HuH-7 (cell line): ENCODE measurements at regions not wholly inside any gene's neighbourhood (a gene's known extent, or its start where the extent isn't known, plus 50 kb on each side); places are given as distances from the start of the nearest gene placed in this dataset.
A peak's percentile ranks its signal among the peaks of the same experiment; 100 is the strongest.
"Not testable (repeated sequence)": the region's sequence is repeated elsewhere in the genome, so short reads cannot be mapped to it uniquely, and the experiment has no call there.

Experiments
- DNase-seq: peaks from one replicate; pipeline ENCODE4 v3.0.0; 2011; ENCODE audit warnings: low spot score

DNA sequence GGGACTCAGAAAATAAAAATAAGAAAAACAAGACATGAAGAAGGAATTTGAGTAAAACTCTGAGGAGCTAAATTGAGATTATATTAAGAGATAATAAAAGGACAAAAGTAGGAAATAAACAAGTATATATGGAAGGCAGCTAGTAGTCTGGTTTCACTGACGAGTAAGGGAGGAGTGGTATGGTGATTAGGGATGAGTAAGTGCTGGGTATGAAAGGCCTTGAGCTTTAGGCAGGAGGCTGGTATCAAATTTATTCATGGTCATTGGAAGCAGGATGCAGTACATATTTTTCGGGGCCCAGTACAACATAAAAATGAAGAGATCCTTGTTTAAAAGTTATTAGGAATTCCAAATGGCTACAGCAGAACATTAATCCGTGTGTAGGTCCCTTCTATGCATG, 789.7 kb upstream of the PRMT6 start:
- DNase-seq: no peak

DNA sequence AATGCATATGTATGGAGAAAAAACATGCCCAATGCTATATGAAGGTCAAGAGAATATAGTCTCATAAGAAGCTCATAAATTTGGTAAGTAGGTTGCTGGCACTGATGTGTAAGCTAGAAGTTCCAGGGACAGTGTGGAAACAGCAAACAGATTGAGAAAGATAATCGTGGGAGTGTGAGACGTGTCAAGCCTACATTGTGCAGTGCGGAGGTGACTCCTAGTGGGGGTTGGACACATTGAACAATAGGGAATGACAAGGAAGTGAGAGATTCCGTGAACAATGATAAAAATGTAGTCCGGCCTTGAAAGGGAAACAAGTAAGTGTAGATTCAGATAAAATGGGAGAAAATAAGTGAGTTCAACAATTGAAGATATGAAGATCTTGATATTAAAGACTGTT, 788.4 kb upstream of the PRMT6 start:
- DNase-seq: no peak

DNA sequence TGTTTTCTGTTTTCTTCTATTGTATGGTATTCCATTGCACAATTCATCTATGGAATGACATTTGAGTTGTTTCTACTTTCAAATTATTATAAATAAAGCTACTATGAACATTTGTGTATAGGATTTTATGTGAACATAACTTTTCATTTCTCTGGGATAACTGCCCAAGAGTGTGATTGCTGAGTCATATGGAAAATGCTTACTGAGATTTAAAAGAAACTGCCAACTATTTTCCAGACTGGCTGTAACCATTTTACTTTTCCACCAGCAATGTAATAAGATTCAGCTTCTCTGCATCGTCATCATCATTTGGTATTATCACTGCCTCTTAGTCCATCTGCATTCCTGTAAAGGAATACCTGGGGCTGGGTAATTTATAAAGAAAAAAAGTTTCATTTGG, 779.6 kb upstream of the PRMT6 start:
- no peak for DNase-seq

DNA sequence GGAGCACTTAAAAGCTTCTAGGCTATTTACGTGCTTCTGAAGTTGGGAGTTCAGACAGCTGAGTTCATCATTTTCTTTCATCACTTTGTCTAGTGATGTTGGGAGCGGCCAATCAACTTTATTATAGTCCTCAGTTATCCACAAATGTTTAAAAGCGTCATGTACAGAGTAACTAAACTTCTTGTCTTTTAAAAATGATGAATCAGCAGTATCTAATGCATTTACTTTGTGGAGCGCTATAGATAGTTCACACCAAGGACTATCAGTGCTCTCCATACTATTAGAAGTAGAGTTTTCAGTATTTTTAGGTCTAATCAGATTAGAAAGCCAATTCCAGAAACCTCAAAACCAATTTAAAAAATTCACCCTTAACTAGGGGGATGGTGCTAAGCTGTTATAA, 778.7 kb upstream of the PRMT6 start:
- no peak for DNase-seq

DNA sequence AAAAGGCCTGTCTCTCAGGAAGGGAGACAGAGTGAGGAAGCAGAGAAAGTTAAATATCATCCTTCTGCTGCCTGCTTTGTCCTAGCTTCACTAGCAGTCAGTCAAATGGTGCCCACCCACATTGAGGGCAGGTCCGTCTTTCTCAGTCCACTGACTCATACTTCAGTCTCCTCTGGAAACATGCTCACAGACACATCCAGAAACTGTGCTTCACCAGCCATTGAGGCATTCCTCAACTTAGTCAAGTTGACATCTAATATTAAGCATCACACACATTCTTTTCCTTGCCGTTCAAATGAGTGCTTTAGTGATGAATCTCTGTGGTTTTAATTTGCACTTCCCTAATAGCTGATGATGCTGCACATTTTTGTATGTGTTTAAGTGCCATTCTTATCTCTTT, 777.8 kb upstream of the PRMT6 start:
- DNase-seq: no peak

DNA sequence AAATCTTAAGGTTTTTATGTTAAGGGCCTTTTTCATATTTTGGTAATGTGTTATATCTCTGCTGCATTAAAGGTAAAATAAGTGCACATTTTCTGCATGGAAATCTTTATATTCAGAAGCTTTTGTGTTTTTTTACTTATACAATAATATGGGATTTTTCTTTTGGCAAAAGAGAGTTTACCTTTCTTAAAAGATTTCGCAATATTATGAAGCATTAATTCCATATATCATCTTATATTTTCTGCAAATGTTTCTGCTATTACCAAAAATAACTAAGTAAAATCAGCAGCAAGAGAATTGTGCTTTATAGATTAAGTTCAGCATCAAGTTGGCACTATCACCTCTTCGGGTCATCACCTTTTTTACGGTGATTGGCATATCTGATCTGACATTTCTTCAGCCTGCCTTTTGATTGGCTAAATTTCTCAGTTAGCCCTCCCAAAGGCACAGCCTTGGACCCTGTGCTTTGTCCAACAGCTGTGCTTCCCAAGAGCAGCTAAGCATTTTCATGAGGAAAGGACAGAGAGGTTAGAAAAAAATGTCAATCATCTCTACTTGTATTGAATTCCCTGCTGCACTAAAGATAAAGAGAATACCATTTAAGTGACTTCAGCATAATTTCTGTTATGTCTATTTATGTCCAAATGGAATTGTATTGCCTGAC, 767.1 kb upstream of the PRMT6 start:
- no peak for DNase-seq

DNA sequence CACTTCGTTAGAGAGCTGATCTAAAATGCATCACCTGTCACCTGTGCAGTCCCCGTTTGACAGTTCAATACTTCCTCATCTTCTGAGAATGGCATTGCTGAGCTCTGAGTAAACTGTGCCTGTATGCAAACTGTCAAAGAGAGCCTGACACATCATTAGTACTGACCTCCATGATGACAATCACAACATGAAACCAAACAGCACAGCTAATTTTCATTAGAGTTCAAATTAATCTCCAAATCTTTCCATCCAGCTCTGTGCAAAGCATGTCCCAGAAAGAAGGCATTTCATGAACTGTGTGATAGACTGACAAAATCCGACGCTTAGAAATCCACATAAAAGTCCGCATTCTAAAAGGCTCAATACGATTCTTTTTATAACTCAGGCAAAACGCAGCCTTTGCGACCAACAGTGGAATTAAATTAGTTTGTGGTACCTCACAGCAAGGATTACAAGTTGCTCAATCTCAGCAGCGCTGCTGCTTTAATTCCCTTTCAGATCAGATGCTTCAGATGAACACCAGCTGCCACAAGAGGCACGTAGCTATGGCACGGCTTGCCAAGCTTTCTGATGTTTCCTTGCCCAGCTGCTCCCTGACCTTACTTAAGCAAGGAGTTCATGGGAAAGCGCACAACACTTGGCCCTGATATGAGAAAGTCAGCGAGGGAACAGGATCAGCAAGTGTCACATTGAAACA, 765.5 kb upstream of the PRMT6 start:
- DNase-seq: no peak

DNA sequence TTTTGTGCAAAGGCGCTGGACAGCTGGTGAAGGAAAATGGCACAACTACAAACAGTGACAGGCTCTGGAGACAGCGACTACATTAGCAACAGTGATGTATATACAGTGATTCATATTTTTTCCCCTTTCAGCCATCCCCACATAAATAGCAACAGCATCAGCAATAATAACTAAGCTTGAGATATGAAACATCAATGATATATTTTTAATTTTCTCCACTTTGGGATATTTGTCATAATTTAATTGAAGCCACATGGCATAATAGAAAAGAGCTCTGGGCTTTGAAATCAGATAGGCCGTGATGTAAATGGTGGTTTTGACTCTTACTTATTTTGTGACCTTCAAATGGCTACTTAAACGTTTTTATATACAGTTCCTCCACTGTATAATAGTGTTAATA, 764.3 kb upstream of the PRMT6 start:
- DNase-seq: no peak

DNA sequence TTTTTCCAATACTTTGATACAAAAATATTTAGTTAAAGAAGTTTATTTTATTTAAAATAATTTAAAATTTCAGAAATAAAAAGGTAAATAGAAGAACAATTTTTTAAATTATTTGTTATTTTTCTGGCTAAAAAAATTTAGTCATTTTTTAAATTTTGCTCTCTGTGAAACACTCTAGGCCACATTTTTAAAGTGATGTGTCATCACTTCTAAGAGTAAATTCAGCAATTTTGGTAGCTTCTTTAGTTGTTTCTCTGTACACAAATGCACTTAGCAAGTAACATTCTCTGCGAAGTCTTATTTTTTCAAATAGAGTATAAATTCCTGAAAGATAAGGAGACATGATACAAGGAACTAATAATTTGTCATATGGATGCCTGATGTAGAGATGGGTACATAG, 760.0 kb upstream of the PRMT6 start:
- DNase-seq: no peak

DNA sequence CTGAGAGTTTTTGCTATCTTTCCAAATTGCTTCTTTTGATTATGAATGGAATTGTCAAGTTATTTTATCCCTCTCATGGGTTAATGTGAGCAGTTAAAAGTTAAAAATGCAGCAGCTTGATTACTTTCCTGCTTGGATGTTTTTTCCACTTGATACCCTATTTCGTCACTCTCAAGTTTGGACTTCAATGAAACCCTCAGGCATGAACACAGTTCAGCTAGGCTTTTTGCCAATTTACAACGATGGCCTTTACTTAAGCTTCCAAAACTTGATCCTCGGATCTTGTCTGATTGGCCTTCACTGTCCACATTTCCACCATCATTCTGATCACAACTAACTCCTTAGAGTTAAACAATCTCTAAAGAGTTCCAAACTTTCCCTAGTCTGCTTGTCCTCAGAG, 752.4 kb upstream of the PRMT6 start:
- no peak for DNase-seq

DNA sequence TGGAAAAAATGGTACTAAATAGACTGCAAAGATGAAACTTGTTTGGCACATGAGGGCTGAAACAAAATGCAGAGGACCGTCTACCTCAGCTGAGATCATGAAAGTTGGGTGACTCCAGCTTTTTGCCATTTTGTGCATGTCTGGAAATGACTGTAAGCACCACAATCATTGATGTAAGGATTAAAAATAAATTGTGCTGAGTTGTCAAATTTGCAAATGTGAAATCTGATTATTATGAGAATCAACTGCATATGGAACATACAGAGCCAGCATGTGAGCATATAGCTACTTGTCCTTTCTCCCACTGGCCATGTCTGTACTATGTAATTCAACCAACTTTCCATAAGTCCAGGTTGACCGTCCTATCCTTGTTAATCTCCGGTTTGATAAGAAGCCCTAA, 736.9 kb upstream of the PRMT6 start:
- no peak for DNase-seq

DNA sequence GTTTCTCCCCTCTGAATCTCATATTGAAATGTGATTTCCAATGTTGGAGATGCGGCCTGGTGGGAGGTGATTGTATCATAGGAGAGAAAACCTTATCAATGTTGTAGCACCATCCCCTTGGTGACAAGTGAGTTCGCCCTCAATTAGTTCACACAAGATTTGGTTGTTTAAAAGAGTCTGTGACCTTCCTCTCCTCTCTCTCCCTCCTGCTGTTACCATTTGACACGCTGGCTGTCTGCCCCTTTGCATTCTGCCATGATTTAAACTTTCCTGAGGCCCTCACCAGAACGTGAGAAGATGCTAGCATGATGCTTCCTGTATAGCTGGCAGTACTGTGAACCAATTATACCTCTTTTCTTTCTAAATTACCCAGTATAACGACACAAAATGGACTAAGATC, 730.9 kb upstream of the PRMT6 start:
- DNase-seq: no peak

DNA sequence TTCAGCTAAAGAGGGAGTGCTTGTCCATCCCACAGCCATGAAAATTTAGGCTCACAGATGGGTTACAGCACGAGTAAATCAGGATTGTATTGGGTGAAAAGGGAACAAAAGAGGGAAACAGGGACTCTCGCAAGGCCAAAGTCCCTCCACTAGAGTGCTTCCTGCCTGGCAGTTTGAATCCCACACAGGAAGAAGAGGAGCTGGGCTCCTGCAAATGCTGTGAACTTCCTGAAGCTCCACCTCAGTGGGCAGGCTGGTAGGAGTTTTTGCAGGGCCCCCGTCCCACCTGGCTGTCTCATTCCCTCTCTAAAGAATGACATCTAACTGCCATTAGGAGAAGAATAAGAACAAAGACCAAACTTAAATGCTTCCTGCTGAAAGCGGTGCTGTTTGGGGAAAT, 712.0 kb upstream of the PRMT6 start:
- DNase-seq: no peak

DNA sequence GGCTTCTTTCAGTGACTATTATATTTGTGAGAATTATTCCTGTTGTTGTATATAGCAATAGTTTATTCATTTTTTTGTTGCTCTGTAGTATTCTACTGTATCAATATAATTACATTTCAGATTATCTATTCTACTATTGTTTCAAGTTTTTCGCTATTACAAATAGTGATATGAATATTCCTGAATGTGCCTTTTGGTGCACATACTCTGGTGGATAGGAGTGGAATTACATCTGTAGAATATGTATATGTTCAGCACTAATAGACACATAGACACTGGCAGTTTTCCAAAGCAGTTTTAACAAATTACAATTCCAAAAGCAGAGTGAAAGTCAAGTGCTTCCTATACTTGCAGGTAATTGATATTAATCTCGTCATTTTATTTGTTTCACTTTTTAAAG, 696.2 kb upstream of the PRMT6 start:
- peak; percentile 0 for DNase-seq

DNA sequence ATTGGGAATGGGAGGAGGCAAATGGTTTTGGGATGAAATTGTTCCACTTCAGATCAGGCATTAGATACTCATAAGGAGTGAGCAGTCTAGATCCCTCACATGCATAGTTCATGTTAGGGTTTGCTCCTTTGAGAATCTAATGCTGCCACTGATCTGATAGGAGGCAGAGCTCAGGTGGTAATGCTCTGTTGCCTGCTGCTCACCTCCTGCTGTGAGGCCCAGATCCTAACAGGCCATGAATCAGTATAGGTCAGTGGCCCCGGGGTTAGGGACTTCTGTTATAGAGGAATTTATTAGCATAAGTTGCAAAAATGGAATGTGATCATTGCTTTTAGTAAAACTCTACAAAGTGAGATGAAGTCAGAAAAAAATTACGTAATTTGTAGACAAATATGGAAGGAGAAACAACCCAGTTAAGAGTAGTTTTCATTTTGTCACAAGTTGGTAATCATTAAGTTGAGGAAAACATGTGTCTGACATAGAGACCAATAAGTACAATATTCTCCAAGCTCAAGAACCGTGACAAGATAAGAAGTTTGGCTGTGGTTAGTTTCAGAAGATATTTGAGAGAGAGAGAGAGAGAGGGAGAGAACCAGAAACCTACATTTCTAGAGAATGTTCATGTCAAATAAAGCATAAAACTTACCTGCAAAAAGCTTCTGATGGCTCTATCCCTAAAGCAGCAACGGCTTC, 689.7 kb upstream of the PRMT6 start:
- no peak for DNase-seq

DNA sequence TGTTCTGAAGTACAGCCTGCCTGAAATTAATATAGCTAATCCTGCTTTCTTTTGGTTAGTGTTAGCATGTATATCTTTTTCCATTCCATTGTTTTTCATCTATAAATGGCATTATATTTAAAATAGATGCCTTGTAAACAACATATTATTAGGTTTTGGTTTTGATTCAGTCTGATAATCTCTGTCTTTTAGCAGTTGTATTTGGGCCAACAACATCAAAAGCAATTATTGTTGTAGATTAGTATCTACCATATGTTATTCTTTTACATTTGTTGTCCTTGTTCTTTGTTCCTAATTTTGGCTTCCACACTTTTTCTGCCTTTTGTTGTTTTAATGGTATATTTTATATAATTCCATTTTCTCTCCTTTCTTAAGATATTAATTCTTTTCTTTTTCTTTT, 678.2 kb upstream of the PRMT6 start:
- DNase-seq: no peak

DNA sequence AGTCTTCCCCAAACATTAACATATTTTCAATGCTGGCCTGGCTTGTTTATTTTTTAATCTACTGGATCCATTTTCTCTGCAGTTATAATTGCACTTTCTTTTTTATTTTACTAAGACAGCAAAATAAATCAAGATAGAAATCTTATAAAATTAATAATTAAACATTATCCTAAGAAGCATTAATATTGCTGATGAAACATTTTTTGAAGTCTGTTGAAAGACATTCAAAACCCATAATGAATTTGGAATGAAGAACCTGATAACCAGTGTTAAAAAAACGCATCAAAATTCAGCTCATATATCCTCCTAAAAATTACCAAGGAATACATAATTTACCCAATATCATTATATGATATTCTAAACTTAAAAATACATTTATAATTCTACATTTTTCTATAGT, 675.7 kb upstream of the PRMT6 start:
- no peak for DNase-seq

DNA sequence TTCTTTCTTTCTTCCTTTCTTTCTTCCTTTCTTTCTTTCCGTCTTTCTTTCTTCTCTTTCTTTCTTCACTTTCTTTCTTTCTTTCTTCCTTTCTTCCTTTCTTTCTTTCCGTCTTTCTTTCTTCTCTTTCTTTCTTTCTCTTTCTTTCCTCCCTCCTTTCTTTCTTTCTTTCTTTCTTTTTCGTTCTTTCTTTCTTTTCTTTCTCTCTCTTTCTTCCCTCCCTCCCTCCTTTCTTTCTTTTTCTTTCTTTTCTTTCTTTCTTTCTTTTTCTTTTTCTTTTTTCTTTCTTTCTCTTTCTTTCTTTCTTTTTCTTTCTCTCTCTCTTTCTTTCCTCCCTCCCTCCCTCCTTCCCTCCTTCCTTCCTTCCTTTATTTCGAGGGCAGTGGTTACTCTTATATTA, 667.3 kb upstream of the PRMT6 start:
- DNase-seq: not testable (repeated sequence)

DNA sequence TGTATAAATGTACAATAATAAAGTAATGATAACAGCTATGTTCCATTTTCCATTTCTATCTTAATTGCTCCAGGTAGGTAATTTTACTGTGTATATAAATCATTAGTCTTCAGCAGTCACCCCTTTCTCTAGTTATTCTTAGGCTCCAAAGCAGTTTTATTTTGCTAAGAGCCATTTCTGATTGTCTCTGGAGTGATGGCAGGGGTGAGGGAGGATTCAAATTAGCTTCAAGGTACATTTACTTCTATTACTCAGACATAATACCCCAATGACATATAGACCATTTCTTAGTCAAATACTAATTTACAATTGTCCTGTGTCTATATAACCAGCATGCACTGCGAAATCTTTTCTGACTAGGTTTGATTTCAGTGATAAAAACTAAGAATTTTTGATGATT, 663.4 kb upstream of the PRMT6 start:
- no peak for DNase-seq

DNA sequence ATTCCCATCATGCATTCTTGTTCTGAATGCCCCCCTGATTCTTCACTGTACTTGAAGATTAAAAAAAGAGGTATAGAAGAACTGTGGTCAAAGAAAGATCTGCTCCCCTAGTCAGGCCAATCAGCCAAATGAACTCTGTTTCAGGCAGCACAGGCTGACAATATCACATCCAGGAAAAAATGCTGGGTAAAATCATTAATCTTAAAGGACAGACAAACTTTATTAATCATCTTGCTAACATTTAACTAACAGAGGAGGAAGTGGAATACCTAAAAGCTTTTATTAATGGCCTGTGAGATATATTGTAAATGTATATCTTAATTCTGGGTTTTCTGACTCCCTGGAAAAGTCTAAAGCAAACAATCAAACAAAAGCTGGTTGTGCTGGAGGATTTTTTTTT, 660.5 kb upstream of the PRMT6 start:
- DNase-seq: no peak

DNA sequence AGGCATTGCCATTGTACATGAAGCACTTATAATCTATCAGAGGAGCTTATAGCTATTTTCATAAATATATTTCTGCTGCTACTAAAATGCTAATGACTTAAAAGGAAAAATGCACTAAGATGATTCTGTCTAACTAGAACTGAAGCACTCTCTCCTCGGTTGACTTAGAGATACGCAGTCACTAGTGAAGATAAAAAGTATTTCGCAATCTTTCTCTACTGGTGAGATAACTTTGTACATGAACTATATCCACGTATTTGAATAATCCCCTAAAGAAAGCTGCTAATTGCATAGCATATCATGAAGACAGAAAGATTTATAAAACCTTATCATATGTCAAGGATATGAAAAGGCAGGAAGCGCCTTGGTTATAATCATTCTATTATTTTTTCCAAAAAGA, 658.1 kb upstream of the PRMT6 start:
- DNase-seq: no peak

DNA sequence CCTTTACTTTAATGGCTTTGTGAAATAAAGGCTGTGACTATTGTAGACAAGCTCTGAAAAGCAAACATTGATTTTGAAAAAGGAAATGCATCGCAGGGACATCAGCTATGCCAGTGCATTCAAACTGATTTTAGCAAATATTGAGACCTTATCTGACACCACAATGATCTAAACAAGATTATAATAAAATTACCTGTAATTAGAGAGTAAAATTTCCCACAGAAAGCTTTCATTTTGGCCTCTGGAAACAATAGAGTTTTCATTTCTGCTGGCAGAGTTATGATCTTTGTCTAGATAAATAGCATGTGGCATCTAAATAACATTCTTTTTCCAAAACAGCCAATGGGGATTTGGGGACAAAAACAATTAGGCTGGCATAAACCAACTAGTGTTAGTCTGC, 650.4 kb upstream of the PRMT6 start:
- DNase-seq: no peak

DNA sequence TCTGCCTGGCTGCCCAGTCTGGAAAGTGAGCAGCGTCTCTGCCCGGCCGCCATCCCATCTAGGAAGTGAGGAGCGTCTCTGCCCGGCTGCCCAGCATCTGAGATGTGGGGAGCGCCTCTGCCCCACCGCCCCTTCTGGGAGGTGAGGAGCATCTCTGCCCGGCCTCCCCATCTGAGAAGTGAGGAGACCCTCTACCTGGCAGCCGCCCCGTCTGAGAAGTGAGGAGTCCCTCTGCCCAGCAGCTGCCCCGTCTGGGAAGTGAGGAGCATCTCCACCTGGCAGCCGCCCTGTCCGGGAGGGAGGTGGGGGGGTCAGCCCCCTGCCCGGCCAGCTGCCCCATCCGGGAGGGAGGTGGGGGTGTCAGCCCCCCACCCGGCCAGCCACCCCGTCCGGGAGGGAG, 644.2 kb upstream of the PRMT6 start:
- DNase-seq: not testable (repeated sequence)

DNA sequence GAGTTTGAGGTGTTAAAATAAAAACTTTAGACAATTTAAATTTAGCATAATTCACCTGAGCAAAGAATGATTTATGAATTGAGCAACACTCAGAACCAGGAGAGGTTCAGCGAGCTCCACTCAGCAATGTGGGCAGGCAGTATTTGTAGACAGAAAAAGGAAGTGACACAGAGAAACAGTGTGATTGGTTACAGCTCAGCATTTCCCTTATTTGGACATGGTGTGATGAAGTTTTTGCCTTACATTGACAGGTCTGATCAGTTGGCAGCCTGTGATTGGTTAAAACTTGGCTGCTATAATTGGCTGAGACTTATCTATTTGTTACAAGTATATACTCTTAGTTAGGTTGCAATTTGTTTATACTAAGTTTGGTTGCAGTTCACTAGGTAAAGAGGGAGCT, 621.2 kb upstream of the PRMT6 start:
- no peak for DNase-seq
